ENCODE measurements at regions not wholly inside any gene's neighbourhood (a gene's known extent, or its start where the extent isn't known, plus 50 kb on each side); places are given as distances from the start of the nearest gene placed in this dataset.
"Not testable (repeated sequence)": the region's sequence is repeated elsewhere in the genome, so short reads cannot be mapped to it uniquely, and the experiment has no call there.

DNA sequence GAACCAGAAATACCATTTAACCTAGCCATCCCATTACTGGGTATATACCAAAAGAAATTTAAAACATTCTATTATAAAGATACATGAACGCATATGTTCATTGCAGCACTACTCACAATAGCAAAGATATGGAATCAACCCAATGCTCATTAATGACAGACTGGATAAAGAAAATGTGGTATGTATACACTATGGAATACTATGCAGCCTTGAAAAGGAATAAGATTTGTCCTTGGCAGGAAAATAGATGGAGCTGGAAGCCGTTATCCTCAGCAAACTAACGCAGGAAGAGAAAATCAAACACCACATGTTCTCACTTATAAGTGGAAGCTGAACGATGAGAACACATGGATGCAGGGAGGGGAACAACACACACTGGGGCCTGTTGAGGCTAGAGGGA lies 146.1 kb upstream of the HMGA2 start:
- not testable (repeated sequence) for DNase-seq (ENCODE audit: low spot score)

DNA sequence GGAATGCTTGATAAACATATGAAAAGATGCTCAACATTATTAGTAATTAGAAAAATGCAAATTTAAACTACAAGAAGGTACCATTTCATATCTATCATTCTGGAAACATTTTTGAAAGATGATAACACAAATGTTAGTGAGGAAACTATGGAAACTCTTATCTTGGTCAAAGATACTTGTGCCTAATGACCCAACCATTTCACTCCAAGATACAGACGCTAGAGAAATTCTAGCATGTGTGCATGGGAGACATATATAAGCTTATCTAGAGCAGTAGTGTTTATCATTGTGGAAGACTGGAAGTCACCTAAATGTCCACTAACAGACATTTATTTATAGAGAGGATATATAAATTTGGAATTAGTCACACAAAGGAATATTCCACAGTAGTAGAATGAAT lies 143.1 kb upstream of the HMGA2 start:
- no peak for DNase-seq (ENCODE audit: low spot score)

DNA sequence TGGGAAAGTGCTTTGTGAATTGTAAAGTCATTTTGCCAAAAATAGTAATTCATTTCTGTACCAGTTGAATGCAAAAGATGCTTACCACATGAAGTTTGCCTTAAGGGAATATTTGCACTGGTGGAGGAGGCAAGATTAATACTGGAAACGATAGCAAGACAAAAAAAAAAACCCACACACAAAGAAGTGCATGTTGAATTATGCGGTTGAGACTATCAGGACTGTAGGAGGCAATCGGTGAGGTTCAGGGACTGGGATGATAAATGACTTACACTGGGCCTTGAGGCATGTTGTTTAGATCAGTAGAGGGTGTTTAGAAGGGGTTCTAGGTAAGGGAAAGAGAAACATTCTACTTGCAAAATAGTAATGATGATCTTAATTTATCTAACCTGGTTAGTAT lies 142.2 kb upstream of the HMGA2 start:
- no peak for DNase-seq (ENCODE audit: low spot score)

DNA sequence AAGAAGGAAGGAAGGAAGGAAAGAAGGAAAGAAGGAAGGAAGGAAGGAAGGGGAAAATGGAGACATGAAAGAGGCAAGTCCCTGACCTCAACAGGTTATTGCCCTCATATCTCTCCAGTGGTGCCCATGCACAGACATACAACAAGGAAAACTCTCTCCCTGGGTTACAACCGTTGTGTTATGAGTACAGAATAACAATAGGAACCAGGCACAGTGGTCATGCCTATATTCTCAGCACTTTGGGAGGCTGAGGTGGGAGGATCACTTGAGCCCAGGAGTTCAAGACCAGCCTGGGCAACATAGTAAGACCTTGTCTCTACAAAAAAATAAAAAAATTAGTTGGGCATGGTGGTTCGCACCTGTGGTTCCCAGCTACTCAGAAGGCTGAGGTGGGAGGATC lies 139.4 kb upstream of the HMGA2 start:
- DNase-seq (ENCODE audit: low spot score), result no peak

DNA sequence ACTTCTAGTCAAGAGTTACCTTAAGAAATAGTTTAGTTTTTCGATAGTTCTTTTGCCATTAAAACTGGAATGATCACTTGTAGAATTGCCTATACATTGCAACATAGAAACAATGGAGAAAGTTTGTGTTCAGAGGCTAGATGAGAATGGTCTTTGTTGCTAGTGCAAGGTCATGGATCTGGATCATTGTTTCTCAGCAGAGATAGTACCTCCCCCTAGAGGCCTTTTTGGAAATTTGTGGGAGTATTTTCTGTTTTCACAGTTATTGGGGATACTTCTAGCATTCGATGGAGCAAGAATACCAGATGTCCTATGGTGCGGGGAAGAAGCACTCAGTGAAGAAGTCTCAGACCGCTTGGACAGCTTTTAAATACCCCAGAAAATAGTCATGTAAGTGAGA lies 138.8 kb upstream of the HMGA2 start:
- DNase-seq (ENCODE audit: low spot score), result peak; percentile 30

DNA sequence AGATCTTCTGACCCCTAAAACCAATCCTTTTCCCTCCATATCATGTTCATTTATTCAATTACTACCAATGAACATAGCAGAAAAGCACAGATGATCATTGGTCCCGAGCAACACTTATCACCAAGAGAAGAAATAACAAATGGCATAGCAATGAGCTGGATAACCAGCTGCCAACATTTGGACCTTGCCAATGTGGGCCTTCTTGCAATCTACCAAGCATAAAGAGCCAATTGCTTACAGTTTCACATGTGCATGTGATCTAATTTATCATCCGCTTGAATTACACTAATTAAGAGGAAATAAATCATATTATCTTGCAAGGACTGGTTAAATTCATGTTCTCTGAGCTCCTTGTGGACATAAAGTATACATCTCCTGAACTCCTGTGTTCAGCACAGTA lies 134.8 kb upstream of the HMGA2 start:
- no peak for DNase-seq (ENCODE audit: low spot score)

DNA sequence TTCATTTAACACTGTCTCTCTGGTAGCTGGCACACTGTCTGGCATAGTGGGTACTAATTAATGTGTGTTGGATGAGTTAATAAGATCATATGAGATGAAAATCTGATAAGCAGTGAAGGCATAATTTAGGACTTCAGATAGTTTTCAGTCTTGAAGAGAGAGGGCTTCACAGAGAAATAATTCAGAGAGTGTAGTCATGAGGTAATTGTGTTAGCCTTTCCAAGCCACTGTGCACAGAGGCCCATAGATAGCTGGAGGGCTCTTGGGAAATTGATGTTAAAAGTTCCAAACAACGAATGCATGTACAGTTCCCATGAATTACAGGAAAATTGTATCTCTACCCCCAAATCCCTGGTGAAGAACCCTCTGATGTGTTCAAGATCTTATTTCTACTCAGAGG lies 133.8 kb upstream of the HMGA2 start:
- no peak for DNase-seq (ENCODE audit: low spot score)

DNA sequence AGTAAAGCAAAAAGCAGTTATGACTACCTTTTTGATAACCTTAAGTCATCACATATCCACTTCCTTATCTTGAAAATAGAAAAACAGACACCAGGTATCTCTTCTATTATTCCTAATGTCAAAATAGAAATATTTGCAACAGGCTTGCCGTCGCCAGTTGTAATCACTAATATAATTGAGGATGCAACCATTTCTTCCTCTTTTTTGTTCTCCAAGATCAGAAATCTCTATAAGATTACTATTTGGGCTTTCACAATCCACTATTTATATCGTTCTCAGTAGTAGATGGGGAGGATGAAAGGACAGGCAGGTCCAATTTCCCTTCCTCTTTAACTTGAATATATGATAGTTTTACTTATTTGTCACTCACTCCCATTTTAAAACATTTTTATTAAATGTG lies 130.2 kb upstream of the HMGA2 start:
- no peak for DNase-seq (ENCODE audit: low spot score)

DNA sequence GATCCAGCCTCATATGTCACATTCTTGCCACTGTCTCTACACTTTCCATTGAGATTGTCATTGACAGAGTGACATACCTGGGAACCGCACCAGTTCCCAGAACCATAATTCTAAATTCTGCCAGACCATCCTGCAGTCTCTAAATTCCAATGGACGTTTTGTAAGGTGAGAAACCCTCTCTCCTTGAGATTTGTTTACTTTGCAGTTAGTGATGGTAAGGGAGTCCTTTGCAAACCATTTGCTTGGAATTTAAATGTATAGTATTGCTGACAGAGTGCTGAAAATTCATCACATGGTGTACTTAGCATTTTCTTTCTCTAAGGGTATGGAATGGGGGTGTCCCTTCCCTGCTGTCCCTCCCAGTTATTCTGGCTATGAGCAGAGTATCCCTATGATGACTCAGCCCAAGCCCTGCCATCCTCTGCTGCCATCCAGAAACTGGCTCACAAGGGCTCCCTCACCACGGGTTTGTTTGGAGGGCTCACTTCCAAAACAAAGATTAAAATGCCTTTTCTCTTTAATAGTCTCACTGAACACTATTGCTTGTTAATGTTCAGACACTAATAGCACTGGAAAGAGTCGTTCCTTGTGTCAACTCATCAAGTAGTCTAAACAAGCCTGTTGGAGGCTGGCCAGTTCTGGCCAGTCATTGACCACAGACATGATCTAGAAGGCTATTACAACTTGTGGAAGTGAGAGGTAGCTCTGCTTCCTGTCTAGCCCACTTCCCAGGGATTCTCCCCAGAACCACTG lies 129.0 kb upstream of the HMGA2 start:
- peak; percentile 98 for DNase-seq (ENCODE audit: low spot score)

DNA sequence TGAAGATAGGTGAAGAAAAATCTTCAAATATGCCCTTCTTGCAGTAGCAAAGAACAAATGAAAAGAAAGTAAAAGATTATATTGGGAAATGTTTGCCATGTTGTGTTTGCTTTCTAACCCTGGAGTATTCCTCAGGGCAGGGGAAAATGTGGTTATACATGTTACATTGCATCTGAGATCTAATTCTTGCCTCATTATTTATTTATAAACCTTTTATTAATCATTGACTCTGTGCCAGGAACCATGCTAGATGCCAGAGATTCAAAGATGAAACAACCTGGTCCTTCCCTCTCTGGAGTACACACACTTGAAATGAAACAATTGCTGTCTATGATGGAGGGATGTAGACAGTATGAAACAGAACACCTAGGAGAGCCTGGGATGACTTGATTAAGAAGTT lies 128.1 kb upstream of the HMGA2 start:
- no peak for DNase-seq (ENCODE audit: low spot score)

DNA sequence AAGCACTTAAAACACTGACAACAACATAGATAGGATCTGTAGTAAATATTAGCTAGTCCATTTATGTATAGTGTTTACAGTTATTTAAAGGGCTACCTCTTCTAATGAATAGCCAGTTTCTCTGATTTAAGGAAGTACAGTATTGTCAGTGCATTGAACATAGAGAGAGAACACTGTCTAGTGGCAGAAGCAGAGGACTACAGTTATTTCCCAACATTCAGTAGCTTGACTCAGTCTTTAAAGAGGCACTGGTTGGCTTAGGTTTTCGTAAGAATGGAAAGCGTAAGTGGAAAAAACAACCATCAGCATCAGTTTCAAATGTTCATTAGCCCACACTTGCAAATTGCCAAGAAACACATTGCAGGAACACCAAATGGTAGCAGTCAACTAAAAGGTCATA lies 125.0 kb upstream of the HMGA2 start:
- peak; percentile 5 for DNase-seq (ENCODE audit: low spot score)

DNA sequence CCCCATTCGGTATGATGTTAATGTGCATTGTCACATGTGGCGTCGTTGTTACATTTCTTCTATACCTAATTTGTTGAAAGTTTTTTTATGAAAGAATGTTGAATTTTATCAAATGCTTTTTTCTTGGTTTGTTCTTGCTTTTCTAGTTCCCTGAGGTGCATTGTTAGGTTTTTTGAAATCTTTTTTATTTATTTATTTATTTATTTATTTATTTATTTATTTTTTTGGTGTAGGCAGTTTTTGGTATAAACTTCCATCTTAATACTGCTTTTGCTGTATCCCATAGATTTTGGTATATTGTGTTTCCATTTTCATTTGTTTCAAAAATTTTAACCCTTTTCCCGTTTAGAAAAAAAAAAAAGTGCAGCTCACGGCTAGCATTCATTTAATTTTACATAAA lies 121.1 kb upstream of the HMGA2 start:
- no peak for DNase-seq (ENCODE audit: low spot score)

DNA sequence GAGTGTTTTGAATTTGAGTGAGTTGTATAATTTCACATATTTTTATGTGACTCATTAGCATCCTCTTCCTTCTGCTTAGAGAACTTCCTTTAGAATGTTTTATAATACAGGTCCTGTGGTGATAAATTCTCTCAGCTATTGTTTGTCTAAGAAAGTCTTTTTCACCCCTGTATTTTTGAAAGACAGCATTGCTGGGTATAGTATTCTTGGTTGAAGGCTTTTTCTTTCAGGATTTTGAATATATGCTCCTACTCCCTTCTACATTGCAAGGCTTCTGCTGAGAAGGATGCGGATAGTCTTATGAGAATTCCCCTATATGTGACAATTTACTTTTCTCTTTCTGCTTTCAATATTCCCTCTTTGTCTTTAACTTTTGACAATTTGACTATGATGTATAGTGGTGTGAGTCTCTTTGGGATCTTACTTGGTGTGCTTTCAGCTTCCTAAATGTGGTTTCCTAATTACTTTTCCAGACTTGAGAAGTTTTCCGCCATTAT lies 118.9 kb upstream of the HMGA2 start:
- DNase-seq (ENCODE audit: low spot score), result no peak

DNA sequence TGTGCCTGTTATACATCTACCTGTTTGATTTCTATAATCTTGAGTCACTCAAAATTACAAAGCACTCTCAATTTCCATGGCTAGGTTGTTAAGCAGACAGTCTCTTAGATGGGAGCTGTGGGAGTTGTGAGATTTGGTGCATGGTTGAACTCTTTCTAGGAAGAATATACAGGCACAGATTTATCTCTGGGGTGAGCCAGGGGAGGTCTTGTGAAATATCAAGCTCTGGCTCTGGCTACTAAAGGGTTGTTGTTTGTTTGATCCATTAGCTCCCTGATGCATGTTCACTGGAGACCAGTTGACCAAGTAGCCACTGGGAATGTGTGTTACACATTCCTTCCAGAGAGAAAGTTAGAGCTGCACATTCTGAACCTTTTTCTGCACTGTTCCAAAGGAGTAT lies 117.2 kb upstream of the HMGA2 start:
- no peak for DNase-seq (ENCODE audit: low spot score)

DNA sequence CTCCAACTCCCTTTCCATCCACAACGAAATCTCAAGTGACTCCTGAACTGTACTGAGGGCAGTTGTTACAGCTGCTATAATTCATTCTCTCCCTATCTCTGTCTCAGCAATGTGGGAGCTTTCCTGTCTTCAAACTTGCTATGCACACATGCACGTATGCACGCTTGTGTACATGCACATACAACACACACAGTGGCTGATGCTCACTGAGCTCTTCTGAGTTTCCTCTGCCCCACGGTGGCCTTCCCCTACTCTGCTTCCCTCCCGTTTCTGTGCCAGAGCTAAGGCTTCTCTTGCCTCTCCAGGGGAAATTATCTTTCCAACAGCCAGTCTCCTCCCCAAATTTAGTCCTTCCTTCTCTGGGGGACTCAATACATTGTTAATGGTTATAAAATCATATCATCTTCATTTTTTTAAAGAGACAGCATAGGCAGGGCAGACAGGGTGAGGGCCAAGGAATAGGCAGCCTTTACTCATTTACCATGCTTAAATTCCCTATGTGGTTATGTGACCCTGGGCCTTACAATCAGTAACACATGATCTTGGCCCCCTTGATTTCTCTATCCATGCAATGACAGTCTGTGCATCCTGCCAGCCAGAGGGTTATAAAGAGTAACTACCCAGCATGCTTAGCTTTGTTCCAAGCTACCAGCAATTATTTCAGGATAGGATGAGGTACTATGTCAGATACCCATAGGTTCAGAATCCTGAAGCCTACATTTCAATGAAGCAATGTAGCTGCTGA lies 111.9 kb upstream of the HMGA2 start:
- DNase-seq (ENCODE audit: low spot score), result no peak

DNA sequence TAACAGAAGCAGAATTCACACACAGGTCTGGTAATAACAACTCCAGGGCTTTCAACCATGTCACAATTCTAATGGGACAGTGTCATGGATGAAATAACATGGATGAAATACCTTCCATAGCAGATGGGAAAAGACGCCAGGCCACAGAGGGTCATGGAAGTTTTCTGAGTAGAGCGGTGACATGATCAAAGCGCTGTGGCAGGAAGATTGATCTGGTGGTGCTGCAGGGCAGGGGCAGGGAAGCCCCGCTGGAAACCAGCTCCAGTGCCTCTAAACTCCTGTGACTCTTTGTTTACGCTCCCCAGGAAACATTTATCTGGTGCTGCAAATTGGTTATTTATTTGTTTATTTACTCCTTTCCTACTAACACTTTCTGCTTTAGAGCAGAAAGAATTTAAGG lies 108.3 kb upstream of the HMGA2 start:
- DNase-seq (ENCODE audit: low spot score), result no peak

DNA sequence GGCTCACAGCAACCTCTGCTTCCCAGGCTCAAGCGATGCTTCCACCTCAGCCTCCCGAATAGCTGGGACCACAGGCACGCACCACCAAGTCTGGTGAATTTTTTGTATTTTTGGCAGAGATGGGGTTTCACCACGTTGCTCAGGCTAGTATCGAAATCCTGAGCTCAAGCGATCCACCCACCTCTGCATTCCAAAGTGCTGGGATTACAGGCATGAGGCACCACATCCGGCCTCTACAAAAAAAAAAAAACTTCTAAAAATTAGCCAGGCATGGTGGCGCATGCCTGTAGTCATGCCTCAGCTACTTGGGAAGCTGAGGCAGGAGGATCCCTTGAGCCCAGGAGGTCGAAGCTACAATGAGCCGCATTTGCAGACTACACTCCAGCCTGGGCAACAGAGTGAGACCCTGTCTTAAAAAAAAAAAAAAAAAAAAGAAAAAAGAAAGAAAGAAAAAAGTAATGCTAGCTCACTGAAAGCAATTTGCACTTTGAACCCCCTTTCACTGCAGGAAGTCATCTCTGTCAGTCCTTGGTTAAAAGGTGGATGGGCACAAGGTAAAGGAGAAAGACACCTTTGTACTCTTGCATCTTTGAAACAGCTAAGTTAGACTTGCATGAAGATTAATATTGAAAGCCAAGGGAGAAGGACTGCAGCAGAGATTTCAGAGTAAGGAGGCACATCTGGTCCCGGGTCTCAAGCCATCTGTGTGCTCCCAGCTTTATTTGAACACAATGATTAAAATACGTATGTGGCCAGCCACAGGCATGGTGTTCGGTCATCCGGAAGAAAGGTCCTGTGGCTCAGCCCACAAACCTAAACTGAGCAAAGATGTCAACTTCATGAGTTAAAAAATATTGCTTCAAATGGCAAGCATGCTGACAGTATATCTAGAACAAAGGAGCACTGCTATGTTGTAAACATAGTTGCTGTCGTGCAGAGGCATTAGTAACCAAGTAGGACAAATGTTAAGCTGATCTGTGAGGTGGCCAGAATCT lies 103.8 kb upstream of the HMGA2 start:
- DNase-seq (ENCODE audit: low spot score), result peak; percentile 23

DNA sequence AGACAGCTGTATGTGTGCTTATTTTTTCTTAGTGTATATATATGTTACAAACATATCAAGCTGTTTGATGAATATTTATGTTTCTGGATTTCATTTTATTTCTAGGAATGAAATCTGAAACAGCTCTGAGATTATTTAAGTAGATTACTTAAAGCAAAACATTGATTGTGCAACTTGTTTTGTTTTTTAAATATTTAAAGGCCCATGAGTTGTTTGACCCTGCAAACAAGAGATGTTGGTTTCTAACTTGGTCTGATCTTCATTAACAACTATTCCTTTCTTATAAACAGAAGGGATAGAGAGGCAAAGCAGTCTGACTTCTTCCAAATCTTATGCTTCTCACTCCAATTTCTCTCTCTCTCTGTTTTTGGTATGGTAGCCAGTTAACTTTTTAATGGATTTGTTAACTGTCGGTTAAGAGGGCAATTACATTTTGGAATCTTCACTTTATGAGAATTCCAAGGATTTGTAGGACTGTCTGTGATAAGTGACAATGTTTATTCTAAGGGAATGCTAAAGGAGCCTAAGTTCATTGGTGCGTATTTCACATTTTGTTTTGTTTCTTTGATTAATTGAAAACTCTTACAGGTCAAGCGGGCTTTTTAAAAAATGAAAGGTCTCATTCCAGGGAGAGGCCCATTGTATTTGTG lies 102.6 kb upstream of the HMGA2 start:
- DNase-seq (ENCODE audit: low spot score), result no peak

DNA sequence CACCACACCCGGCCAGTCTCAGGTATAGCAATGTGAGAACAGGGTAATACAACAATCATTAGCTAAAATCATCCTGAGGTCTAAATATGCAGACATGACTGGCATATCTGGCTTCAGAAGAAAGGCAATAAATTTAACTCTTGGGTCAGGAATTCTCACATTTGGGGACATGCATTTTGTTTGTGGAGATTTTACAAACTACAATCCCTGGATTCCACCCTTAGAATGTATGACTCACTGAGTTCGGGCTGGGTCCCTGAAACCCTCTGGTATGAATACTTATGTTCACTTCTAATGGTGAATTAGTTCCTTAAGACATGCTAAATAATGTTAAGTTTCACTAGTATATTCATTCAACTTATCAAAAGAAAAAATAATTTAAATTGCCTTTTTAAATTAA lies 98.9 kb upstream of the HMGA2 start:
- no peak for DNase-seq (ENCODE audit: low spot score)

DNA sequence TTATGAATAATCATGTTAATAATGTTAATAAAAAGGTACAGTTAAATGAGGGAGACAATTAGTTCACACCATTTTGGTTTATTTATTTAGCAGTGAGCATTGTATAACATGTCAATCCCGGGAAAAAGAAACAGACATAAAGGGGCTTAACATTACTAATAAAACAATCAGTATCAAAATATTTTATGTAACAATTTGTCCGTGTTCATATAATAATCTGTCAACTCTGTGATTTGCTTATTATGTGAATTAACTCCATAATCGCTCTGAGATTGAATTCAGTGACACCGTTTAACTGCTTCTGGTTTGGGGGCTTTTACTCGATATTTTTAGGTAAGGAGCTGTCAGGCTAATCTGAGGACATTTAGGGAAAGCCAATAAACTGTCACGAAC lies 95.8 kb upstream of the HMGA2 start:
- no peak for DNase-seq (ENCODE audit: low spot score)

Measured in A172 (cell line).